ENCODE measurements at regions not wholly inside any gene's neighbourhood (a gene's known extent, or its start where the extent isn't known, plus 50 kb on each side); places are given as distances from the start of the nearest gene placed in this dataset.

DNA sequence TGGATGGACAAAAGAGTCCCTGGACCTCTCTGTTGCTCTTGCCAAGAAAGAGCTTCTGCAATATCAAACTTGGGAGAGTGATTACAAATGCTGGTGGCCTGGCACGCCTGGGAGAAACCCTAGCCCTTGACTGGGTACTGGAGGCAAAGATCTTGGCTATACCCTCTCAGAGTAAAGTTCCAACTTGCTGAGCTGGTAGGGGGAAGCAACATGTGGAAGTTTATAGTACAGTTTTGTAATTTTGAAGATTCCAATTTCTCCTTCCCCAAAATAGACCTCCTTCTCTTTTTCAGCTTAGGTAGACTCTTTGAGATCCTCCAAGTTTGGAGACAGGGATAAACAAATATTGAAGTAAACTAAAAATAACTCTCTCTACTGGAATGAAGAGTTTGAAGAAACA lies 645.3 kb downstream of the NR4A2 start:
- no peak for DNase-seq (ENCODE audit: low read depth)
- TF ChIP-seq, protein P1, sequence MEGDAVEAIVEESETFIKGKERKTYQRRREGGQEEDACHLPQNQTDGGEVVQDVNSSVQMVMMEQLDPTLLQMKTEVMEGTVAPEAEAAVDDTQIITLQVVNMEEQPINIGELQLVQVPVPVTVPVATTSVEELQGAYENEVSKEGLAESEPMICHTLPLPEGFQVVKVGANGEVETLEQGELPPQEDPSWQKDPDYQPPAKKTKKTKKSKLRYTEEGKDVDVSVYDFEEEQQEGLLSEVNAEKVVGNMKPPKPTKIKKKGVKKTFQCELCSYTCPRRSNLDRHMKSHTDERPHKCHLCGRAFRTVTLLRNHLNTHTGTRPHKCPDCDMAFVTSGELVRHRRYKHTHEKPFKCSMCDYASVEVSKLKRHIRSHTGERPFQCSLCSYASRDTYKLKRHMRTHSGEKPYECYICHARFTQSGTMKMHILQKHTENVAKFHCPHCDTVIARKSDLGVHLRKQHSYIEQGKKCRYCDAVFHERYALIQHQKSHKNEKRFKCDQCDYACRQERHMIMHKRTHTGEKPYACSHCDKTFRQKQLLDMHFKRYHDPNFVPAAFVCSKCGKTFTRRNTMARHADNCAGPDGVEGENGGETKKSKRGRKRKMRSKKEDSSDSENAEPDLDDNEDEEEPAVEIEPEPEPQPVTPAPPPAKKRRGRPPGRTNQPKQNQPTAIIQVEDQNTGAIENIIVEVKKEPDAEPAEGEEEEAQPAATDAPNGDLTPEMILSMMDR (IDR thresholded peaks at IDR 0.05; ENCODE audit: insufficient read depth, low read depth, low read length, missing control alignments): no peak
- H3K4me3 ChIP-seq (ENCODE audit: low read length): no peak overlapping the region

DNA sequence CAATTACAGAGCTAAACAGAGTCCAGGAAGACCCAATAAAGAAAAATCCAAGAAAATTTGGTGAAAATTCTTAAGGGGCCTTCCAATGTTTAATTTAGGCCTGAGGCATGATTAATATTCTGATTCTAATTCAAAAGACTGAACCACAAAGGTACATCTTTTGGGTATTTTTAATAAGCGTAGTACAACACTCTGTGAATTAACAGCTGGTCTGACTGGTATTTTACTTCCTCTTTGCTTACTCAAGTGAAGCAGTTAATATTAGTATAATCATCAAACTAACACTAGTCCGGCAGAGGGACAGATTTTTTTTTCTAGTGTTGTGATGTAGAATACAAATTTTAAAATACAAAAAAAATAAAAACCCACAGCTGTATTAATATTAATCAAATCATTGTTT lies 652.9 kb downstream of the NR4A2 start:
- no peak overlapping the region for H3K4me3 ChIP-seq (ENCODE audit: low read length)
- TF ChIP-seq, protein P1 (IDR thresholded peaks at IDR 0.05; ENCODE audit: insufficient read depth, low read depth, low read length, missing control alignments): no peak
- DNase-seq (ENCODE audit: low read depth): peak; percentile 1

DNA sequence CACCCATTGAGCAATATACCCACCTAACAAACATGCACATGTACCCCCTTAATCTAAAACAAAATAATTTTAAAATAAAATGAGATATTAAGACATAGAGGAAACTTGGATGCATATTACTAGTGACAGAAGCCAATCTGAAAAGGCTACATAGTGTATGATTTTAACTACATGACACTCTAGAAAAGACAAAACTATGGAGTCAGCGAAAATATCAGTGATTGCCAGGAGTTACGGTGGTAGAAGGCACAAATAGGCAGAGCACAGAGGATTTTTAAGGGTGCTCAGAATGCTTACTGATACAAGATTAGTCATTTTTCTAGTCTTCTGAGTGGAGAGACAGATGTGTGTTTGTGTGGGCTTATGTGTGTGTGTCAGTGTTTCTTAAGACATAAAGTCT lies 656.6 kb downstream of the NR4A2 start:
- H3K4me3 ChIP-seq (ENCODE audit: low read length): no peak overlapping the region
- DNase-seq (ENCODE audit: low read depth): no peak
- TF ChIP-seq, protein P1 (IDR thresholded peaks at IDR 0.05; ENCODE audit: insufficient read depth, low read depth, low read length, missing control alignments): no peak

DNA sequence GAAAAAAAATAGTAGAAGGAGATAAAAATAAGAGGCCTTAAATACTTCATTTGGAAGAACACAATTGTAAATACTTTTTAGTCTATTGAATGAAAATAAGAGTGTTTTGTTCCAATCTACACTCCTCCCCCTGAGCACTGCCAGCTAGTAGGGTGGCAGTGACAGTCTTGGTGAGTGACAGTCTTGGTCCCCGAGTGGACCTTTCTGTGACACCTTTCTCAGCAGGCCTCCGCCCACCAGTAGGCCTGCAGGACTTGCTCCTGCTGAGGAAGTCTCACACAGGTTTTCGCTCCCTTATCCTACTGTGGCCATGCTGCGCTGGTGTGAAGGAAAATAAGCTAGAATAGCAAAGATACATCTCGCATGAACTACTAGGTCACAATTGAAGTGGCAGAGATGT lies 666.8 kb downstream of the NR4A2 start:
- TF ChIP-seq, protein P1 (IDR thresholded peaks at IDR 0.05; ENCODE audit: insufficient read depth, low read depth, low read length, missing control alignments): no peak
- DNase-seq (ENCODE audit: low read depth): no peak
- no peak overlapping the region for H3K4me3 ChIP-seq (ENCODE audit: low read length)

DNA sequence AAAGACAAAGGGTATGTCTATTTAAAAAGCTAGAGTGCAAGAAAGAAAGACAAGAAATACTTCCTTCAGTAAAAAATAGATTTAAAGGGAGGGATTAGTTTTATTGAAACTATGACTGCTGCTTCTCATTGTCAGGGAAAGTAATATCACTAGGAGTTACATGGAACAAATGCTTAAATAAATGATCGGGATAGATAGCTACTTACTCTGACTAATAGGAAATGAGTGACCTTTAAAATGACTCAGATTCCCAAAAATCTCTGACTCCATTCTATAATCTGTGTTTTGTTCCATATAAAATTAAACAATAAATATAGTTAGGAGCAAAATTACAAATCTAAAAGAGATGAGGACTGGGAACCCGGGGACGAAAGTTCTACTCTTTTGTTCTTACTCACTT lies 669.3 kb downstream of the NR4A2 start:
- no peak for DNase-seq (ENCODE audit: low read depth)
- TF ChIP-seq, protein P1 (IDR thresholded peaks at IDR 0.05; ENCODE audit: insufficient read depth, low read depth, low read length, missing control alignments): no peak
- no peak overlapping the region for H3K4me3 ChIP-seq (ENCODE audit: low read length)

DNA sequence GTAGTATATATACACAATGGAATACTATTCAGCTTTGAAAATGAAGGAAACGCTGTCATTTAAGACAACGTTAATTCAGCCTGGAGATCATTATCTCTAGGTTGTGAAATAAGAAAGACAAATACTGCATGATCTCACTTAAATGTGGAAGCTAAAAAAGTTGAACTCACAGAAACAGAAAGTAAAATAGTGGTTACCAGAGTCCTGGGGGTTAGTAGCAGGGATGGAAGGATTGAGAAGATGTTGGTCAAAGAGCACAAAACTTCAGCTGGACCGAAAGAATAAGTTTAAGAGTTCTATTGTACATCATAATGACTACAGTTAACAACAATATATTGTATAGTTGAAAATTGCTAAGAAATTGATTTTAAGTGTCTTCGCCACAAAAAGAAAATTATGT lies 670.3 kb downstream of the NR4A2 start:
- no peak overlapping the region for H3K4me3 ChIP-seq (ENCODE audit: low read length)
- TF ChIP-seq, protein P1 (IDR thresholded peaks at IDR 0.05; ENCODE audit: insufficient read depth, low read depth, low read length, missing control alignments): no peak
- no peak for DNase-seq (ENCODE audit: low read depth)

DNA sequence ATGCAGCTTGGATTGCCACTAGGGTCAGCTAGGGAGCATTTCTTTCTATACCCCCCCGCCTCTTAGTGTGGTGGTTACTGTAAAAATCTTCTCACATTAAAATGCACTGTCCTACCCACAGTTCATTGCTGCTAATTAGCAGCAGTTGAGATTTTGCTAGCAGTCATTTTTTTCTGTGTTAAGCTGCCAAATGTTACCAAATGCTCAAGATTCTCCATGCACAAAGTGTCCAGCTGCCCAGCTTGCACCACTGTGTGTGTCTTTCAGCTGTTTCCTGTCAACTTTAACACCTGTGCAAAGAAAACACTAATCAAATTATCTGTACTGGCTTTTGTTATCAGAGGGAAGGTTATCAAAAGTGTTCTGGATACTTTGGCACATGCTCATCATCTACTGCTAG lies 679.3 kb downstream of the NR4A2 start:
- DNase-seq (ENCODE audit: low read depth): no peak

More for the DNA sequence above, 679.3 kb downstream of the NR4A2 start:
- no peak overlapping the region for H3K4me3 ChIP-seq (ENCODE audit: low read length)
- TF ChIP-seq, protein P1 (IDR thresholded peaks at IDR 0.05; ENCODE audit: insufficient read depth, low read depth, low read length, missing control alignments): no peak
